OCI-LY7 (cell line): ENCODE measurements at regions not wholly inside any gene's neighbourhood (a gene's known extent, or its start where the extent isn't known, plus 50 kb on each side); places are given as distances from the start of the nearest gene placed in this dataset.

ENCODE experiments used
- CTCF ChIP-seq: fragments of 200-600 bp; sonication (generic); conservative IDR thresholded peaks from 2 replicates; pipeline ENCODE4 v1.5.1; 2014; ENCODE audit warnings: mild to moderate bottlenecking, antibody characterized with exemption, low read length, moderate library complexity, mixed read lengths
- EZH2phosphoT487 ChIP-seq: fragments of 200-600 bp; sonication (generic); IDR thresholded peaks from 2 replicates; pipeline ENCODE4 v1.6.1; 2018; ENCODE audit warnings: low read depth, borderline replicate concordance, mild to moderate bottlenecking, mixed run types, antibody characterized with exemption, low read length, moderate library complexity, mixed read lengths

- TF ChIP-seq CTCF = no peak
- no peak for TF ChIP-seq EZH2phosphoT487
Measured at GRCh38 chr10:44244745-44245600, 139.9 kb downstream of the CXCL12 start.
